WTC11 (cell line): ENCODE measurements at regions not wholly inside any gene's neighbourhood (a gene's known extent, or its start where the extent isn't known, plus 50 kb on each side); places are given as distances from the start of the nearest gene placed in this dataset.

Source experiments
- ATAC-seq: fragments of 200-7000 bp; cut with Tn5 transposase; 2 replicates; pipeline ENCODE4 v1.10.0; 2021; ENCODE audit warnings: mild to moderate bottlenecking, moderate library complexity
- CTCF ChIA-PET: fragments of 300-600 bp; sonication (Branson Sonifier 250); formaldehyde crosslinking; loops from one replicate; lab custom pipeline; 2021; ENCODE audit warnings: antibody characterized with exemption; lab: Charles Lee
- POLR2A ChIA-PET: fragments of 350-600 bp; sonication (Branson Sonifier 250); formaldehyde crosslinking; loops from one replicate; lab custom pipeline; 2021; ENCODE audit warnings: antibody characterized with exemption; lab: Charles Lee
- DNase-seq: peaks from one replicate; pipeline ENCODE4 v3.0.0; 2021; ENCODE audit warnings: low spot score
- H3K27ac Mint-ChIP-seq: 2 replicates; pipeline ENCODE4 v1.8.0; 2021; ENCODE audit warnings: mixed read lengths
- H3K27me3 Mint-ChIP-seq: 2 replicates; pipeline ENCODE4 v1.8.0; 2021; ENCODE audit warnings: low read depth, mild to moderate bottlenecking, moderate library complexity, mixed read lengths
- H3K36me3 Mint-ChIP-seq: 2 replicates; pipeline ENCODE4 v1.8.0; 2021; ENCODE audit warnings: mixed read lengths
- H3K4me1 Mint-ChIP-seq: 2 replicates; pipeline ENCODE4 v1.8.0; 2022; ENCODE audit warnings: mixed read lengths
- H3K4me3 Mint-ChIP-seq: 2 replicates; pipeline ENCODE4 v1.8.0; 2021; ENCODE audit warnings: mild to moderate bottlenecking, moderate library complexity, mixed read lengths
- H3K9me3 Mint-ChIP-seq: 2 replicates; pipeline ENCODE4 v1.8.0; 2021; ENCODE audit warnings: mixed read lengths
- AR ChIP-seq: fragments of 250-450 bp; sonication (Bioruptor Pico); IDR thresholded peaks from 2 replicates; pipeline ENCODE4 v1.9.0; 2021; ENCODE audit warnings: mild to moderate bottlenecking
- ARID4B ChIP-seq: sonication (generic); formaldehyde crosslinking; IDR thresholded peaks from 2 replicates; pipeline ENCODE4 v1.8.0; 2023; ENCODE audit warnings: missing genetic modification reagents, mild to moderate bottlenecking, borderline replicate concordance
- ATF3 ChIP-seq: sonication (generic); formaldehyde crosslinking; conservative IDR thresholded peaks from 2 replicates; pipeline ENCODE4 v1.8.1; 2022; ENCODE audit warnings: mild to moderate bottlenecking, missing genetic modification reagents
- CBFB ChIP-seq: sonication (generic); formaldehyde crosslinking; IDR thresholded peaks from 2 replicates; pipeline ENCODE4 v1.8.1; 2022; ENCODE audit warnings: mild to moderate bottlenecking, low read depth, missing genetic modification reagents
- CDX4 ChIP-seq: fragments of 250-450 bp; sonication (Bioruptor Pico); IDR thresholded peaks from 2 replicates; pipeline ENCODE4 v1.9.0; 2021; ENCODE audit warnings: moderate library complexity, mild to moderate bottlenecking, inconsistent platforms, borderline replicate concordance
- E2F4 ChIP-seq: sonication (generic); formaldehyde crosslinking; IDR thresholded peaks from 2 replicates; pipeline ENCODE4 v1.8.1; 2022; ENCODE audit warnings: low read depth, mild to moderate bottlenecking, moderate library complexity, missing genetic modification reagents, borderline replicate concordance
- FOXJ3 ChIP-seq: sonication (generic); formaldehyde crosslinking; IDR thresholded peaks from 2 replicates; pipeline ENCODE4 v1.9.0; 2021; ENCODE audit warnings: missing genetic modification reagents, mild to moderate bottlenecking, borderline replicate concordance
- FOXK1 ChIP-seq: sonication (generic); formaldehyde crosslinking; IDR thresholded peaks from 2 replicates; pipeline ENCODE4 v1.8.0; 2022; ENCODE audit warnings: mild to moderate bottlenecking, moderate library complexity, missing genetic modification reagents
- FOXP4 ChIP-seq: sonication (generic); formaldehyde crosslinking; IDR thresholded peaks from 2 replicates; pipeline ENCODE4 v1.8.0; 2022; ENCODE audit warnings: mild to moderate bottlenecking, missing genetic modification reagents
- GTF2I ChIP-seq: fragments of 250-450 bp; sonication (Bioruptor Pico); conservative IDR thresholded peaks from 2 replicates; pipeline ENCODE4 v1.4.0; 2021; ENCODE audit warnings: mild to moderate bottlenecking
- JAZF1 ChIP-seq: fragments of 250-450 bp; sonication (Bioruptor Pico); IDR thresholded peaks from 2 replicates; pipeline ENCODE4 v1.9.0; 2021; ENCODE audit warnings: moderate library complexity, mild to moderate bottlenecking, inconsistent platforms
- KAT7 ChIP-seq: sonication (generic); formaldehyde crosslinking; IDR thresholded peaks from 2 replicates; pipeline ENCODE4 v1.8.1; 2023; ENCODE audit warnings: missing genetic modification reagents, mild to moderate bottlenecking, borderline replicate concordance
- NR3C1 ChIP-seq: sonication (generic); formaldehyde crosslinking; conservative IDR thresholded peaks from 2 replicates; pipeline ENCODE4 v1.8.1; 2023; ENCODE audit warnings: low read depth, mild to moderate bottlenecking, missing genetic modification reagents
- PRRX2 ChIP-seq: fragments of 250-450 bp; sonication (Bioruptor Pico); IDR thresholded peaks from 2 replicates; pipeline ENCODE4 v1.8.0; 2021; ENCODE audit warnings: mild to moderate bottlenecking
- SMAD4 ChIP-seq: sonication (generic); formaldehyde crosslinking; IDR thresholded peaks from 2 replicates; pipeline ENCODE4 v1.8.0; 2022; ENCODE audit warnings: mild to moderate bottlenecking, missing genetic modification reagents
- TEAD1 ChIP-seq: sonication (generic); formaldehyde crosslinking; IDR thresholded peaks from 2 replicates; pipeline ENCODE4 v1.8.0; 2022; ENCODE audit warnings: mild to moderate bottlenecking, missing genetic modification reagents
- ZBTB43 ChIP-seq: sonication (generic); formaldehyde crosslinking; IDR thresholded peaks from 2 replicates; pipeline ENCODE4 v1.8.1; 2023; ENCODE audit warnings: mild to moderate bottlenecking, missing genetic modification reagents
- ZNF512 ChIP-seq: sonication (generic); formaldehyde crosslinking; IDR thresholded peaks from 2 replicates; pipeline ENCODE4 v1.8.1; 2022; ENCODE audit warnings: missing genetic modification reagents, borderline replicate concordance
- ZNF532 ChIP-seq: fragments of 250-450 bp; sonication (Bioruptor Pico); IDR thresholded peaks from 2 replicates; pipeline ENCODE4 v1.9.0; 2021; ENCODE audit warnings: mild to moderate bottlenecking, borderline replicate concordance

- Mint-ChIP-seq H3K4me3 (no peak overlapping the region), H3K27ac (no peak overlapping the region), H3K27me3 (no peaks in the 10 kb centered on the region), H3K36me3 (no peaks in the 10 kb centered on the region)
- TF ChIP-seq ARID4B (CRISPR knock-in tag) (no peak), GTF2I (no peak), PRRX2 (CRISPR knock-in tag) (no peak), CDX4 (CRISPR knock-in tag) (no peak), KAT7 (CRISPR knock-in tag) (no peak), TEAD1 (CRISPR knock-in tag) (no peak), ZBTB43 (CRISPR knock-in tag) (no peak), AR (CRISPR knock-in tag) (no peak), FOXK1 (CRISPR knock-in tag) (no peak), JAZF1 (CRISPR knock-in tag) (no peak), E2F4 (no peak), NR3C1 (CRISPR knock-in tag) (no peak), FOXP4 (CRISPR knock-in tag) (no peak), FOXJ3 (CRISPR knock-in tag) (no peak), ATF3 (CRISPR knock-in tag) (no peak), ZNF532 (CRISPR knock-in tag) (no peak), SMAD4 (no peak), CBFB (no peak), ZNF512 (CRISPR knock-in tag) (no peak)
- TF ChIP-seq, all 79 proteins: peak for 0
- H3K4me1 Mint-ChIP-seq, result peaks cover 21% of the 10 kb centered on the region
- DNase-seq, result no peak
- POLR2A ChIA-PET, result no interaction called here
- CTCF ChIA-PET, result no interaction called here
- H3K9me3 Mint-ChIP-seq, result no peaks in the 10 kb centered on the region
- ATAC-seq, result no peak
Measured at GRCh38 chr1:101147381-101147780, 89.4 kb upstream of the S1PR1 start.
